DOHH2 (cell line): ENCODE measurements at regions not wholly inside any gene's neighbourhood (a gene's known extent, or its start where the extent isn't known, plus 50 kb on each side); places are given as distances from the start of the nearest gene placed in this dataset.

Experiments
- H3F3A ChIP-seq: fragments of 200-600 bp; sonication (generic), shearing (Covaris generic); 2 replicates; pipeline ENCODE4 v1.6.0; 2016; ENCODE audit warnings: antibody characterized with exemption, mild to moderate bottlenecking; ENCODE audit not compliant: control insufficient read depth, insufficient read depth
- H3K27ac ChIP-seq: fragments of 200-600 bp; sonication (generic); 2 replicates; pipeline ENCODE4 v1.5.1; 2014; ENCODE audit warnings: low read depth, mild to moderate bottlenecking, low read length, moderate library complexity
- H3K27me3 ChIP-seq: fragments of 200-600 bp; sonication (generic); 2 replicates; pipeline ENCODE4 v1.6.1; 2014; ENCODE audit warnings: mild to moderate bottlenecking, low read length, mixed read lengths; ENCODE audit not compliant: control insufficient read depth
- H3K36me3 ChIP-seq: fragments of 200-600 bp; sonication (generic); 2 replicates; pipeline ENCODE4 v1.6.1; 2014; ENCODE audit warnings: mild to moderate bottlenecking, low read length, moderate library complexity, mixed read lengths; ENCODE audit not compliant: control insufficient read depth
- H3K4me1 ChIP-seq: fragments of 200-600 bp; sonication (generic); 2 replicates; pipeline ENCODE4 v1.6.1; 2014; ENCODE audit warnings: mild to moderate bottlenecking, low read length, mixed read lengths; ENCODE audit not compliant: control insufficient read depth
- H3K4me2 ChIP-seq: fragments of 200-600 bp; sonication (generic); 2 replicates; pipeline ENCODE4 v1.6.0; 2014; ENCODE audit warnings: mild to moderate bottlenecking, low read length, moderate library complexity
- H3K4me3 ChIP-seq: fragments of 200-600 bp; sonication (generic); 2 replicates; pipeline ENCODE4 v1.5.1; 2014; ENCODE audit warnings: mild to moderate bottlenecking, low read length, mixed read lengths
- H3K79me2 ChIP-seq: fragments of 200-600 bp; sonication (generic); 2 replicates; pipeline ENCODE4 v1.6.1; 2014; ENCODE audit warnings: mild to moderate bottlenecking, low read length, mixed read lengths; ENCODE audit not compliant: control insufficient read depth
- H3K9me2 ChIP-seq: fragments of 200-600 bp; sonication (generic); replicated peaks from 2 replicates; pipeline ENCODE4 v1.6.1; 2014; ENCODE audit warnings: mild to moderate bottlenecking, low read length, mixed read lengths; ENCODE audit not compliant: control insufficient read depth
- H3K9me3 ChIP-seq: fragments of 200-600 bp; sonication (generic); 2 replicates; pipeline ENCODE4 v1.6.1; 2014; ENCODE audit warnings: antibody characterized with exemption, low read length, mixed read lengths; ENCODE audit not compliant: control insufficient read depth, insufficient read depth
- H4K20me1 ChIP-seq: fragments of 200-600 bp; sonication (generic); 2 replicates; pipeline ENCODE4 v1.6.0; 2014; ENCODE audit warnings: low read depth, mild to moderate bottlenecking, antibody characterized with exemption, low read length, moderate library complexity; ENCODE audit not compliant: control insufficient read depth, insufficient read depth
- EZH2phosphoT487 ChIP-seq: fragments of 200-600 bp; sonication (generic); IDR thresholded peaks from 2 replicates; pipeline ENCODE4 v1.6.1; 2017; ENCODE audit warnings: borderline replicate concordance, mild to moderate bottlenecking, antibody characterized with exemption, low read length, moderate library complexity, mixed read lengths
- TF ChIP-seq, protein P1 (sequence below): fragments of 200-600 bp; sonication (generic); IDR thresholded peaks from one replicate; pipeline ENCODE4 v1.5.1; 2014; ENCODE audit warnings: antibody characterized with exemption, mild to moderate bottlenecking, low read depth, low read length; ENCODE audit not compliant: poor library complexity, severe bottlenecking

DNA sequence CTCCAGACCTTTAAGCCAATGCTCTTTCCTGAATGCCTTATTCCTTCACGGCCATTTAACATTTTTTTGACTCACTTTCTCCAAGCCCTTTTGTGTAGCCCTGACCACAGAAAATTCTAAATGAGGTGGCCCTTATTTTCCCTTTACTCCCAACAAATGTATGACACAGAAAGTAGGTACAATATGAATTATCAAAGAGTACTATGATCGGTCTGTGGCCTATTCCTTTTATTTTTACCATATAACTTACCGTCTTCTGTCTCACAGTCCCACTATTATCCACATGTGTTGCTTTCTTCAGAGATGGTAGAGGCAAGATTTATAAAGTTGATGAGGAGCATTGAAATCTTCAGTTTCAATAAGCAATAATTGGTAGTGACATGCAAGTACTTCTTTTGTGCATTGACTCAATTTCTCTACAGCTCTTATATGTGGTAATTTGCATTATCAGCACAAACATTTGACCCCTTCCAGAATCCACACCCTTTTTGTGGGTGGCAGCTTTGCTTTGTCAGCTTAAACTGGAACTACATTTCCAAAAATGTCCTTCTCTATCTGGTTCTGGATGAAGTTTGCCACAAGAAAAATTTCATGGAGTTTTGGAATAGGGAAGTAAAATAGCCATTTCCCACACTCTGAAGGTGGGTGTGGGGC, 143.8 kb upstream of the GADL1 start:
- no peak overlapping the region for H3K4me3 ChIP-seq
- H3K27me3 ChIP-seq: no peaks in the 10 kb centered on the region
- H3K9me2 ChIP-seq: no peaks in the 10 kb centered on the region
- no peaks in the 10 kb centered on the region for H3K36me3 ChIP-seq
- no peaks in the 10 kb centered on the region for H4K20me1 ChIP-seq
- no peak for TF ChIP-seq EZH2phosphoT487
- TF ChIP-seq, protein P1, sequence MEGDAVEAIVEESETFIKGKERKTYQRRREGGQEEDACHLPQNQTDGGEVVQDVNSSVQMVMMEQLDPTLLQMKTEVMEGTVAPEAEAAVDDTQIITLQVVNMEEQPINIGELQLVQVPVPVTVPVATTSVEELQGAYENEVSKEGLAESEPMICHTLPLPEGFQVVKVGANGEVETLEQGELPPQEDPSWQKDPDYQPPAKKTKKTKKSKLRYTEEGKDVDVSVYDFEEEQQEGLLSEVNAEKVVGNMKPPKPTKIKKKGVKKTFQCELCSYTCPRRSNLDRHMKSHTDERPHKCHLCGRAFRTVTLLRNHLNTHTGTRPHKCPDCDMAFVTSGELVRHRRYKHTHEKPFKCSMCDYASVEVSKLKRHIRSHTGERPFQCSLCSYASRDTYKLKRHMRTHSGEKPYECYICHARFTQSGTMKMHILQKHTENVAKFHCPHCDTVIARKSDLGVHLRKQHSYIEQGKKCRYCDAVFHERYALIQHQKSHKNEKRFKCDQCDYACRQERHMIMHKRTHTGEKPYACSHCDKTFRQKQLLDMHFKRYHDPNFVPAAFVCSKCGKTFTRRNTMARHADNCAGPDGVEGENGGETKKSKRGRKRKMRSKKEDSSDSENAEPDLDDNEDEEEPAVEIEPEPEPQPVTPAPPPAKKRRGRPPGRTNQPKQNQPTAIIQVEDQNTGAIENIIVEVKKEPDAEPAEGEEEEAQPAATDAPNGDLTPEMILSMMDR: no peak
- no peaks in the 10 kb centered on the region for H3K4me1 ChIP-seq
- no peak overlapping the region for H3K27ac ChIP-seq
- H3K9me3 ChIP-seq: no peaks in the 10 kb centered on the region
- no peaks in the 10 kb centered on the region for H3F3A ChIP-seq
- no peak overlapping the region for H3K4me2 ChIP-seq
- H3K79me2 ChIP-seq: no peaks in the 10 kb centered on the region

DNA sequence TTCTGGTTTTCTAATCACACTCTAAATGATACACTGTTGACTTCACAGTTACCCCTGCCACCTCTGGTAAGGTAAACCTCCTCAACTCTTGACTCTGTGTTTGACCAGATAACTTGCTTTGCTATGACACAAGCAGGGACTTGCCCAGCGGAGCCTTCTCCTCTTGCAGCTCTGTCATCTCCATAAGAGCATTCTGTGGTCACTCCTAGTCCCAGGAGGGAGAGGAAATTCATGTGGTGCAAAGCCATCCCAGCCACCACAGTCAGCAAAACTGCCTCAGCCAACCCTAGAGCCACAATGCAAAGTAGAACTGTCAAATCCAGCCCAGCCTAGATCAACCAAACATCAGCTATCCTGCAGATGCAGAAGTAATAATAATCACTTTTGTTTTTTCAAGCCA, 144.7 kb upstream of the GADL1 start:
- H3K9me2 ChIP-seq: no peaks in the 10 kb centered on the region
- TF ChIP-seq, protein P1: no peak
- no peaks in the 10 kb centered on the region for H3K9me3 ChIP-seq
- H3F3A ChIP-seq: no peaks in the 10 kb centered on the region
- H3K27me3 ChIP-seq: no peaks in the 10 kb centered on the region
- no peak overlapping the region for H3K4me3 ChIP-seq
- H4K20me1 ChIP-seq: no peaks in the 10 kb centered on the region
- no peaks in the 10 kb centered on the region for H3K36me3 ChIP-seq
- no peaks in the 10 kb centered on the region for H3K4me1 ChIP-seq
- no peak overlapping the region for H3K27ac ChIP-seq
- no peaks in the 10 kb centered on the region for H3K79me2 ChIP-seq
- no peak overlapping the region for H3K4me2 ChIP-seq

DNA sequence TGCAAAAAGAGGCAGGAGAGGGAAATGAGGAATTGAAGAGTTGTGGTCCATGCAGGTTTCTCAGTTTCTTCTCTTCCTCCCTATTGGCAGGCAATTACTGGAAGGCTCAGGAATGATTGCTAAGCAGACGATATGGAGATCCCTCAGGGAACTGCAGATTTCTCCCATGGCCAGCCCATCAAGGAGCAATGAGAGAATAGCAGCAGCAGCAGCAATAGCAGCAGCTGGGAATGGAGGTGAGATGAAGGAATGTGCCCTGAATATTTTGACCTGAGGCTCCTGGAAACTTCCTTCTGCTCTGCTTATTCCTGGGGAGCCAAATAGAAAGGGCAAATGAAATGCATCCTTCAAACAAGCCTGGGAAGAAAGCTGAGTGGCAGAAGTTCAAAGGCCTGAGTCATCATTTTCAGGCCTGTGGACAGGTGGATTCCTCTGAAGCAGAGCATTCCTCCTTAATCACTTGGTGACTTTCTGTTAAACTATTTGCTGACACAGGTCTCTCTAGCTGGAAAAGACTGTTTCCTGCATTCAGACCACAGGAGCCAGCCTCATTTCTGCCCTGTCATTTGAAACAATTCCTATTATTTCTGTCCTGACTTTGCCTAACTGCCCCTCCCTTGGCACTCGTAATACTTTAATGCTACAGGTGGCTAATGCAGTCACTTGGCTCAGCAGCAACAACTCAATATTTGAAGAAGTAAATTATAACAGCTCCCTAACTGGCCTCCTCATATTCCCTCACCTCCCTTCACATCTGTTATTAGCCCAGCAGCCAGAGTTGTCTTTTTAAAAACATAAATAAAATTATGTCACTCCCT, 146.9 kb upstream of the GADL1 start:
- Histone ChIP-seq H3K9me2 (no peaks in the 10 kb centered on the region), H3K27ac (no peak overlapping the region), H3K79me2 (no peaks in the 10 kb centered on the region), H3K36me3 (no peaks in the 10 kb centered on the region), H3F3A (no peaks in the 10 kb centered on the region), H3K4me2 (no peak overlapping the region), H3K9me3 (no peaks in the 10 kb centered on the region), H3K4me1 (no peaks in the 10 kb centered on the region), H4K20me1 (no peaks in the 10 kb centered on the region), H3K4me3 (no peak overlapping the region), H3K27me3 (no peaks in the 10 kb centered on the region)
- TF ChIP-seq, protein P1: no peak
- TF ChIP-seq EZH2phosphoT487: no peak
